ENCODE measurements at regions not wholly inside any gene's neighbourhood (a gene's known extent, or its start where the extent isn't known, plus 50 kb on each side); places are given as distances from the start of the nearest gene placed in this dataset.

GRCh38 chr6:21872749-21873148 lies 279.2 kb downstream of the SOX4 start:
- no peak for TF ChIP-seq POLR2A (IDR thresholded peaks at IDR 0.05)
- TF ChIP-seq, protein P1, sequence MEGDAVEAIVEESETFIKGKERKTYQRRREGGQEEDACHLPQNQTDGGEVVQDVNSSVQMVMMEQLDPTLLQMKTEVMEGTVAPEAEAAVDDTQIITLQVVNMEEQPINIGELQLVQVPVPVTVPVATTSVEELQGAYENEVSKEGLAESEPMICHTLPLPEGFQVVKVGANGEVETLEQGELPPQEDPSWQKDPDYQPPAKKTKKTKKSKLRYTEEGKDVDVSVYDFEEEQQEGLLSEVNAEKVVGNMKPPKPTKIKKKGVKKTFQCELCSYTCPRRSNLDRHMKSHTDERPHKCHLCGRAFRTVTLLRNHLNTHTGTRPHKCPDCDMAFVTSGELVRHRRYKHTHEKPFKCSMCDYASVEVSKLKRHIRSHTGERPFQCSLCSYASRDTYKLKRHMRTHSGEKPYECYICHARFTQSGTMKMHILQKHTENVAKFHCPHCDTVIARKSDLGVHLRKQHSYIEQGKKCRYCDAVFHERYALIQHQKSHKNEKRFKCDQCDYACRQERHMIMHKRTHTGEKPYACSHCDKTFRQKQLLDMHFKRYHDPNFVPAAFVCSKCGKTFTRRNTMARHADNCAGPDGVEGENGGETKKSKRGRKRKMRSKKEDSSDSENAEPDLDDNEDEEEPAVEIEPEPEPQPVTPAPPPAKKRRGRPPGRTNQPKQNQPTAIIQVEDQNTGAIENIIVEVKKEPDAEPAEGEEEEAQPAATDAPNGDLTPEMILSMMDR (IDR thresholded peaks at IDR 0.05): no peak
